Chondrocyte (in vitro differentiated cells): ENCODE measurements at regions not wholly inside any gene's neighbourhood (a gene's known extent, or its start where the extent isn't known, plus 50 kb on each side); places are given as distances from the start of the nearest gene placed in this dataset.

Experiments used
- DNase-seq: peaks from one replicate; pipeline ENCODE4 v3.0.0; 2021; ENCODE audit warnings: mixed read lengths, low spot score
- H3K27ac Mint-ChIP-seq: one replicate; pipeline ENCODE4 v1.8.0; 2021; ENCODE audit warnings: mild to moderate bottlenecking, moderate library complexity, mixed read lengths; ENCODE audit not compliant: unreplicated experiment
- H3K27me3 Mint-ChIP-seq: 2 replicates; pipeline ENCODE4 v1.8.0; 2021; ENCODE audit warnings: low read depth, mixed read lengths
- H3K36me3 Mint-ChIP-seq: 2 replicates; pipeline ENCODE4 v1.8.0; 2021; ENCODE audit warnings: low read depth, mixed read lengths
- H3K4me1 Mint-ChIP-seq: 2 replicates; pipeline ENCODE4 v1.8.0; 2021; ENCODE audit warnings: low read depth, mild to moderate bottlenecking, mixed read lengths
- H3K4me3 Mint-ChIP-seq: one replicate; pipeline ENCODE4 v1.8.0; 2021; ENCODE audit warnings: mild to moderate bottlenecking, moderate library complexity, mixed read lengths; ENCODE audit not compliant: unreplicated experiment
- H3K9me3 Mint-ChIP-seq: 2 replicates; pipeline ENCODE4 v1.8.0; 2021; ENCODE audit warnings: low read depth, mixed read lengths
- CTCF ChIP-seq: fragments of 200-600 bp; sonication (generic); IDR thresholded peaks from 2 replicates; pipeline ENCODE4 v1.5.0; 2021; ENCODE audit warnings: antibody characterized with exemption, mild to moderate bottlenecking, moderate library complexity

- Mint-ChIP-seq H3K4me1 (peaks cover 13% of the 10 kb centered on the region), H3K9me3 (peaks cover 38% of the 10 kb centered on the region), H3K36me3 (no peaks in the 10 kb centered on the region), H3K27ac (no peak overlapping the region), H3K4me3 (no peak overlapping the region), H3K27me3 (no peaks in the 10 kb centered on the region)
- TF ChIP-seq CTCF: no peak
- DNase-seq: no peak
Observed at GRCh38 chrX:63439580-63439979, 88.4 kb upstream of the SPIN4 start.

- H3K36me3 Mint-ChIP-seq: peaks cover 1% of the 10 kb centered on the region
- H3K4me3 Mint-ChIP-seq: no peak overlapping the region
- H3K27me3 Mint-ChIP-seq: no peaks in the 10 kb centered on the region
- DNase-seq: no peak
- no peak for TF ChIP-seq CTCF
- H3K9me3 Mint-ChIP-seq: peaks cover 37% of the 10 kb centered on the region
- no peak overlapping the region for H3K27ac Mint-ChIP-seq
- H3K4me1 Mint-ChIP-seq: peaks cover 8% of the 10 kb centered on the region
Observed at GRCh38 chrX:63436865-63437264, 85.7 kb upstream of the SPIN4 start.

GRCh38 chrX:63434665-63435064 lies 83.5 kb upstream of the SPIN4 start:
- no peak for DNase-seq
- TF ChIP-seq CTCF: no peak
- Mint-ChIP-seq H3K4me1 (peaks cover 8% of the 10 kb centered on the region), H3K27me3 (no peaks in the 10 kb centered on the region), H3K36me3 (peaks cover 1% of the 10 kb centered on the region), H3K9me3 (peaks cover 20% of the 10 kb centered on the region), H3K4me3 (no peak overlapping the region), H3K27ac (no peak overlapping the region)

- H3K4me3 Mint-ChIP-seq: no peak overlapping the region
- H3K27me3 Mint-ChIP-seq: no peaks in the 10 kb centered on the region
- peaks cover 8% of the 10 kb centered on the region for H3K4me1 Mint-ChIP-seq
- TF ChIP-seq CTCF: no peak
- peaks cover 1% of the 10 kb centered on the region for H3K36me3 Mint-ChIP-seq
- peaks cover 18% of the 10 kb centered on the region for H3K9me3 Mint-ChIP-seq
- no peak overlapping the region for H3K27ac Mint-ChIP-seq
- no peak for DNase-seq
Observed at GRCh38 chrX:63434206-63434605, 83.1 kb upstream of the SPIN4 start.

GRCh38 chrX:63430026-63430425 lies 78.9 kb upstream of the SPIN4 start:
- Mint-ChIP-seq H3K36me3 (peaks cover 1% of the 10 kb centered on the region), H3K4me3 (no peak overlapping the region), H3K4me1 (peaks cover 8% of the 10 kb centered on the region), H3K27me3 (no peaks in the 10 kb centered on the region), H3K27ac (no peak overlapping the region), H3K9me3 (peaks cover 11% of the 10 kb centered on the region)
- TF ChIP-seq CTCF: no peak
- no peak for DNase-seq
